ENCODE measurements at regions not wholly inside any gene's neighbourhood (a gene's known extent, or its start where the extent isn't known, plus 50 kb on each side); places are given as distances from the start of the nearest gene placed in this dataset.

DNA sequence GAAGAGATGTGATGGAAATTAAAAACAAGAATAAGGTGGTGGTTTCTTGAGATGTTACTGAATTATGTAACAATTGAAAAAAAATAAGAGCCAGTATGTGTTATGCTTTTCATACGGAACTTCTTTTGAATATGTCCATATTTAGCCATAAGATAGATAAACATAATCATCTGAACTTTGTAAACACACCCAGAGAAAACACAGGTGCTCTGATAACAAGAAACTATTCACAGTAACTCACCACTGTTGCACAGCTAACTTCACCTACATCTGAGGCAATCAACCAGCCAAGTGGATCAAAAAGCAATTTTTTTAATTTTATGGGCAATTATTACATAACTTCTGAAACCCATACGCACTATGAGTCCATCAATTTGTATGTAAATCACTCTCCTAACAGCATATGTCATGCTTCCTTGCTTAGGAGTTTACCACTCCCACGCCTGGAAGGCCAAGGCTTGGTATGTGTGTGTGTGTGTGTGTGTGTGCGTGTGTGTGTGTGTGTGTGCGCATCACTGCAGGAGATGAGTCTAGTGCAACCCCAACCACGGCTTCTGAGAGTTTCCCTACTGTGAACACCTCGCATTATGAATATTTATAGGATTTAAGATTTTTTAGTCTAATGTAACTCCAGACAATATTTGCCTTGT lies 443.4 kb downstream of the BCAT1 start:
- H3K27ac ChIP-seq (ENCODE audit: extremely low read depth, low read depth, low read length): no peak overlapping the region
- no peak overlapping the region for H2AFZ ChIP-seq (ENCODE audit: low read depth, low read length)
- H3K27me3 ChIP-seq (ENCODE audit: control insufficient read depth in 2 of 2, insufficient read depth in 2 of 2, low read length in 2 of 2): no peaks in the 10 kb centered on the region
- H3K4me3 ChIP-seq: no peak overlapping the region
- TF ChIP-seq ZNF79 (CRISPR knock-in tag; IDR thresholded peaks at IDR 0.05; ENCODE audit: low read depth) (no peak), POU5F1 (IDR thresholded peaks at IDR 0.05; ENCODE audit: borderline replicate concordance, low read depth, low read length, partially characterized antibody) (no peak), HNRNPK (IDR thresholded peaks at IDR 0.05; ENCODE audit: low read depth, low read length, poor library complexity, severe bottlenecking) (no peak), CREBBP (IDR thresholded peaks at IDR 0.05; ENCODE audit: low read depth, low read length) (no peak), U2AF1 (optimal IDR thresholded peaks at IDR 0.05; ENCODE audit: low read depth, low read length) (no peak), RB1 (IDR thresholded peaks at IDR 0.05; ENCODE audit: low read depth) (no peak), EP300 (IDR thresholded peaks at IDR 0.05; ENCODE audit: low read length) (no peak), EP400 (IDR thresholded peaks at IDR 0.05) (no peak), TARDBP (IDR thresholded peaks at IDR 0.05) (no peak)
- TF ChIP-seq, protein P1, sequence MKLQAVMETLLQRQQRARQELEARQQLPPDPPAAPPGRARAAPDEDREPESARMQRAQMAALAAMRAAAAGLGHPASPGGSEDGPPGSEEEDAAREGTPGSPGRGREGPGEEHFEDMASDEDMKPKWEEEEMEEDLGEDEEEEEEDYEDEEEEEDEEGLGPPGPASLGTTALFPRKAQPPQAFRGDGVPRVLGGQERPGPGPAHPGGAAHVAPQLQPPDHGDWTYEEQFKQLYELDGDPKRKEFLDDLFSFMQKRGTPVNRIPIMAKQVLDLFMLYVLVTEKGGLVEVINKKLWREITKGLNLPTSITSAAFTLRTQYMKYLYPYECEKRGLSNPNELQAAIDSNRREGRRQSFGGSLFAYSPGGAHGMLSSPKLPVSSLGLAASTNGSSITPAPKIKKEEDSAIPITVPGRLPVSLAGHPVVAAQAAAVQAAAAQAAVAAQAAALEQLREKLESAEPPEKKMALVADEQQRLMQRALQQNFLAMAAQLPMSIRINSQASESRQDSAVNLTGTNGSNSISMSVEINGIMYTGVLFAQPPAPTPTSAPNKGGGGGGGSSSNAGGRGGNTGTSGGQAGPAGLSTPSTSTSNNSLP (IDR thresholded peaks at IDR 0.05; ENCODE audit: borderline replicate concordance, low read depth, low read length): no peak
- TF ChIP-seq, protein P2, sequence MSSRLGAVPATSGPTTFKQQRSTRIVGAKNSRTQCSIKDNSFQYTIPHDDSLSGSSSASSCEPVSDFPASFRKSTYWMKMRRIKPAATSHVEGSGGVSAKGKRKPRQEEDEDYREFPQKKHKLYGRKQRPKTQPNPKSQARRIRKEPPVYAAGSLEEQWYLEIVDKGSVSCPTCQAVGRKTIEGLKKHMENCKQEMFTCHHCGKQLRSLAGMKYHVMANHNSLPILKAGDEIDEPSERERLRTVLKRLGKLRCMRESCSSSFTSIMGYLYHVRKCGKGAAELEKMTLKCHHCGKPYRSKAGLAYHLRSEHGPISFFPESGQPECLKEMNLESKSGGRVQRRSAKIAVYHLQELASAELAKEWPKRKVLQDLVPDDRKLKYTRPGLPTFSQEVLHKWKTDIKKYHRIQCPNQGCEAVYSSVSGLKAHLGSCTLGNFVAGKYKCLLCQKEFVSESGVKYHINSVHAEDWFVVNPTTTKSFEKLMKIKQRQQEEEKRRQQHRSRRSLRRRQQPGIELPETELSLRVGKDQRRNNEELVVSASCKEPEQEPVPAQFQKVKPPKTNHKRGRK (tag; IDR thresholded peaks at IDR 0.05): no peak
- BruUV-seq (replicated peaks): no TSS peak
- H3K4me2 ChIP-seq (ENCODE audit: insufficient read depth, low read length): no peak overlapping the region
- no peak for ATAC-seq
- H3K79me2 ChIP-seq (ENCODE audit: control insufficient read depth, insufficient read depth, low read length): no peaks in the 10 kb centered on the region
- FAIRE-seq: no peak
- no peaks in the 10 kb centered on the region for H3K36me3 ChIP-seq (ENCODE audit: control insufficient read depth, insufficient read depth, low read length)
- H4K20me1 ChIP-seq (replicated peaks; ENCODE audit: control insufficient read depth, insufficient read depth, low read length): no peaks in the 10 kb centered on the region
- in situ Hi-C loops (cut with MboI): no loop called here
- H3K9me3 ChIP-seq (replicated peaks; ENCODE audit: control insufficient read depth, insufficient read depth, low read depth, low read length): no peaks in the 10 kb centered on the region
- no peak overlapping the region for H3K9ac ChIP-seq (ENCODE audit: insufficient read depth in 1 of 2, low read depth in 2 of 2, low read length in 2 of 2)
- intact Hi-C loops (cut with micrococcal nuclease): no loop called here
- 0% methylated on average over 5 of the region's 7 CpGs for WGBS (ENCODE audit: insufficient coverage, low coverage, missing lambda C conversion rate)
- ChIA-PET CTCF (ENCODE audit: low intra/inter-chr PET ratio) (no interaction called here), POLR2A (no interaction called here)
- no peaks in the 10 kb centered on the region for H3K9me1 ChIP-seq (ENCODE audit: control insufficient read depth, insufficient read depth, low read length)
- no peak for DNase-seq (ENCODE audit: extremely low read depth in 1 of 4, low spot score in 3 of 4)
- H3K4me1 ChIP-seq (replicated peaks in 1 of 2; ENCODE audit: control insufficient read depth in 2 of 2, insufficient read depth in 2 of 2, low read length in 2 of 2): no peaks in the 10 kb centered on the region
